Parathyroid adenoma (tissue), 2 donors: ENCODE measurements at regions not wholly inside any gene's neighbourhood (a gene's known extent, or its start where the extent isn't known, plus 50 kb on each side); places are given as distances from the start of the nearest gene placed in this dataset.

Source experiments
- H2AFZ ChIP-seq: fragments of 300-600 bp; sonication (generic); one replicate; pipeline ENCODE4 v1.7.0; 2017; ENCODE audit warnings: antibody characterized with exemption, mild to moderate bottlenecking
- H3K27ac ChIP-seq: fragments of 300-600 bp; sonication (generic); one replicate; pipeline ENCODE4 v1.7.0; 2017
- H3K27me3 ChIP-seq: fragments of 300-600 bp; sonication (generic); one replicate; pipeline ENCODE4 v1.7.0; 2017; ENCODE audit warnings: low read length; ENCODE audit not compliant: control insufficient read depth, insufficient read depth
- H3K36me3 ChIP-seq: fragments of 300-600 bp; sonication (generic); one replicate; pipeline ENCODE4 v1.7.0; 2017; ENCODE audit warnings: low read length; ENCODE audit not compliant: control insufficient read depth, insufficient read depth
- H3K4me1 ChIP-seq: fragments of 300-600 bp; sonication (generic); one replicate; pipeline ENCODE4 v1.7.0; 2017; ENCODE audit warnings: control low read depth
- H3K4me2 ChIP-seq: fragments of 300-600 bp; sonication (generic); one replicate; pipeline ENCODE4 v1.7.0; 2017; ENCODE audit warnings: low read length
- H3K4me3 ChIP-seq: fragments of 300-600 bp; sonication (generic); one replicate; pipeline ENCODE4 v1.7.0; 2017; ENCODE audit warnings: low read depth, low read length
- H3K79me2 ChIP-seq: fragments of 300-600 bp; sonication (generic); one replicate; pipeline ENCODE4 v1.7.0; 2017; ENCODE audit warnings: control low read depth
- H3K9ac ChIP-seq: fragments of 300-600 bp; sonication (generic); one replicate; pipeline ENCODE4 v1.7.0; 2017; ENCODE audit warnings: mild to moderate bottlenecking
- H3K9me3 ChIP-seq: fragments of 300-600 bp; sonication (generic); one replicate; pipeline ENCODE4 v1.7.0; 2017; ENCODE audit warnings: low read length; ENCODE audit not compliant: control insufficient read depth
- CTCF ChIP-seq: fragments of 300-600 bp; sonication (generic); IDR thresholded peaks from one replicate; pipeline ENCODE4 v1.7.0; 2017; ENCODE audit warnings: antibody characterized with exemption, mild to moderate bottlenecking
- donor health status: primary hyperparathyroidism.

- Histone ChIP-seq H3K9me3 (no peaks in the 10 kb centered on the region), H2AFZ (no peak overlapping the region), H3K4me3 (no peak overlapping the region), H3K4me2 (no peak overlapping the region), H3K36me3 (no peaks in the 10 kb centered on the region), H3K9ac (no peak overlapping the region), H3K27me3 (no peaks in the 10 kb centered on the region), H3K4me1 (no peaks in the 10 kb centered on the region), H3K79me2 (no peaks in the 10 kb centered on the region), H3K27ac (no peak overlapping the region)
- TF ChIP-seq CTCF: no peak
Measured at GRCh38 chr18:38948436-38948835, 1382.8 kb upstream of the CELF4 start.

GRCh38 chr18:38944446-38945024 lies 1378.9 kb upstream of the CELF4 start:
- Histone ChIP-seq H3K9ac (no peak overlapping the region), H3K4me2 (no peak overlapping the region), H3K4me1 (no peaks in the 10 kb centered on the region), H3K36me3 (no peaks in the 10 kb centered on the region), H3K79me2 (no peaks in the 10 kb centered on the region), H2AFZ (no peak overlapping the region), H3K4me3 (no peak overlapping the region), H3K27ac (no peak overlapping the region), H3K9me3 (no peaks in the 10 kb centered on the region), H3K27me3 (no peaks in the 10 kb centered on the region)
- no peak for TF ChIP-seq CTCF

- Histone ChIP-seq H3K36me3 (no peaks in the 10 kb centered on the region), H3K9ac (no peak overlapping the region), H3K4me3 (no peak overlapping the region), H3K27ac (no peak overlapping the region), H3K79me2 (no peaks in the 10 kb centered on the region), H2AFZ (no peak overlapping the region), H3K9me3 (no peaks in the 10 kb centered on the region), H3K4me2 (no peak overlapping the region), H3K4me1 (no peaks in the 10 kb centered on the region), H3K27me3 (no peaks in the 10 kb centered on the region)
- TF ChIP-seq CTCF: no peak
Measured at GRCh38 chr18:38941711-38942561, 1376.3 kb upstream of the CELF4 start.

- no peaks in the 10 kb centered on the region for H3K36me3 ChIP-seq
- no peak overlapping the region for H3K4me3 ChIP-seq
- no peak overlapping the region for H3K9ac ChIP-seq
- H2AFZ ChIP-seq: no peak overlapping the region
- no peaks in the 10 kb centered on the region for H3K79me2 ChIP-seq
- no peaks in the 10 kb centered on the region for H3K4me1 ChIP-seq
- no peaks in the 10 kb centered on the region for H3K27me3 ChIP-seq
- no peak for TF ChIP-seq CTCF
- H3K9me3 ChIP-seq: no peaks in the 10 kb centered on the region
- H3K27ac ChIP-seq: no peak overlapping the region
- no peak overlapping the region for H3K4me2 ChIP-seq
Measured at GRCh38 chr18:38940863-38941531, 1375.4 kb upstream of the CELF4 start.
